HG03457 (cell line): ENCODE measurements at regions not wholly inside any gene's neighbourhood (a gene's known extent, or its start where the extent isn't known, plus 50 kb on each side); places are given as distances from the start of the nearest gene placed in this dataset.

Experiments used
- ATAC-seq: cut with Tn5 transposase; IDR thresholded peaks from one replicate; pipeline ENCODE4 v1.9.1; 2021; ENCODE audit warnings: moderate number of reproducible peaks; ENCODE audit not compliant: unreplicated experiment

DNA sequence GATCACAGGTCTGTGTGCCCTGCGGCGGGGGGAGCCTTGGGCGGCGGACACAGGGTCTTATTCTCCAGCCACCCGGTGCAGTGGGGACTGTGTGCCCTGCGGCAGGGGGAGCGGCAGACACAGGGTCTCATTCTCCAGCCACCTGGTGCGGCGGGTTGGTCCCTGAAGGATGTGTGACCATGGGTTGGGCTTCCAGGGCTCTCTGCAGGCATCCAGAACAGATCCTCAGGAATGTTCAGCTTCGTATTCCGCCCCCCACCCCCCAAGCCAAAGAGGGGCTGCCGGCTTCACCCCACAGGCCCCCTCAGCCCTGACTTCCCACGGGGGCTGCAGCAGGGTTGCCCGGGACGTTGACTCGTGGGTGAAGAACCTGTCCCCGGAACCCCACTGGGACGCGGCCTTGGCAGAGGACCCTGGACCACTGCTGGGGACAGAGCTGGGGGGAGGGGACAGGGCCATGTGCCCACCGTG lies 154.5 kb upstream of the PPP2R2D start:
- no peak for ATAC-seq

GRCh38 chr10:131746785-131747184 lies 154.0 kb upstream of the PPP2R2D start:
- no peak for ATAC-seq

- ATAC-seq: no peak
Observed at GRCh38 chr10:131747251-131747650, 153.6 kb upstream of the PPP2R2D start.

GRCh38 chr10:131747791-131748190 lies 153.0 kb upstream of the PPP2R2D start:
- no peak for ATAC-seq

DNA sequence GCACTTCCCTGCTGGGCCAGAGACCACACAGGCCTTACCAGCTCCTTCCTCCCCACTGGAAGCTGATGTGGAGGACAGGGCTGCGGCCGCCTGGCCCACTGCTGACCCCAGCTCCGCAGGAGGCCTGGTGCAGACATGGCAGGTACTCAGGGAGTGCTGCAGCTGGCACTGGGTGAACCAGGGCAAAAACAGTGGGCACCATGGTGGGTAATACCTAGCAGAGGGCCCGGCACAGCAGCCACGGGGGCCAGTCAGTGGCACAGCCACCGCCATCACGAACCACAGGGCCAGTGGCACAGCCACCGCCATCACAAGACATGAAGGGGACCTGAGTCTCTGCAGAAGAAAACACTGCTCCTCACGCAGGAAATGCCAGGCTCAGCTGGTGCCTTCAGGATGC lies 152.6 kb upstream of the PPP2R2D start:
- no peak for ATAC-seq

GRCh38 chr10:131748831-131749766 lies 151.7 kb upstream of the PPP2R2D start:
- ATAC-seq: no peak

- ATAC-seq: no peak
Observed at GRCh38 chr10:131749767-131750142, 151.1 kb upstream of the PPP2R2D start.

- ATAC-seq: no peak
Observed at GRCh38 chr10:131750171-131750895, 150.5 kb upstream of the PPP2R2D start.

DNA sequence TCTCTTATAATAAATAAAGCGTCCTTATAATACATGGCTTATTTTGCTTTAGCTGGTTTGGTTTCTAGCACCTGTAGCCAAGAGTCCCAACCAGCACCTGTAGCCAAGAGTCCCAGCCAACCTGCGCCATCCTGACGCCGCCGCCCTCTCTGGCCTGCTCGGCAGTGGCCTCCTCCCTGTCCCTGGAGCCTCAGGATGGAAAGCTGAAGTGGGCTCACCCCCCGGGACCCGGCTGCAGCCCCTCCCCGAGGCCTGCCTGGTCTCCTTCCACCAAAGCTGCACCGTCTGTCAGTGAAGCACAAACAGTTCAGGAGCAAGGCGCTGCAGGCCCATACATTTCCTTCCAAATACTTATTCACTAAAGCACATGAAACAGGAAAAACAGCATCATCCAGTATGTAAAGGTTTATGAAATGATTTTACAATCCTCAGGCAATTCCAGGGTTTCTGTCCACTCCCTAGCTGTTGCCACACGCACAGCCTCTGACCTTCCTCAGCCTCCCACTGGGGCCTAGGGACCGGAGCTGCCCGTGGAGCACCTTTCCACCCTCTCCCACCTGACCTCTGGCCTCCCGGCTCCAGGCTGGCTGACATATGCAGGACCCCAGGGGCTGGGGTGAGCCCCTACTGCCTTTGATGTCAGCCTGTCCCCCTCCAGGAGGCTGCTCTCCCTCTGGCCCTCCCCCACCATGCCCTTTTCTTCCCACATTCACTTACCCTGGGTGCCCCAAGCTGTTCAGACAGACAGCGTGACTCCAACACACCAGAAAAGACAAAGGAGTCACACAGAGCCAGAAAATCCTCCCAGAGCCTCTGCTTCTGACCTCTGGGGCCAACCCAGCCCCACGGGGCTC lies 149.6 kb upstream of the PPP2R2D start:
- ATAC-seq: no peak

DNA sequence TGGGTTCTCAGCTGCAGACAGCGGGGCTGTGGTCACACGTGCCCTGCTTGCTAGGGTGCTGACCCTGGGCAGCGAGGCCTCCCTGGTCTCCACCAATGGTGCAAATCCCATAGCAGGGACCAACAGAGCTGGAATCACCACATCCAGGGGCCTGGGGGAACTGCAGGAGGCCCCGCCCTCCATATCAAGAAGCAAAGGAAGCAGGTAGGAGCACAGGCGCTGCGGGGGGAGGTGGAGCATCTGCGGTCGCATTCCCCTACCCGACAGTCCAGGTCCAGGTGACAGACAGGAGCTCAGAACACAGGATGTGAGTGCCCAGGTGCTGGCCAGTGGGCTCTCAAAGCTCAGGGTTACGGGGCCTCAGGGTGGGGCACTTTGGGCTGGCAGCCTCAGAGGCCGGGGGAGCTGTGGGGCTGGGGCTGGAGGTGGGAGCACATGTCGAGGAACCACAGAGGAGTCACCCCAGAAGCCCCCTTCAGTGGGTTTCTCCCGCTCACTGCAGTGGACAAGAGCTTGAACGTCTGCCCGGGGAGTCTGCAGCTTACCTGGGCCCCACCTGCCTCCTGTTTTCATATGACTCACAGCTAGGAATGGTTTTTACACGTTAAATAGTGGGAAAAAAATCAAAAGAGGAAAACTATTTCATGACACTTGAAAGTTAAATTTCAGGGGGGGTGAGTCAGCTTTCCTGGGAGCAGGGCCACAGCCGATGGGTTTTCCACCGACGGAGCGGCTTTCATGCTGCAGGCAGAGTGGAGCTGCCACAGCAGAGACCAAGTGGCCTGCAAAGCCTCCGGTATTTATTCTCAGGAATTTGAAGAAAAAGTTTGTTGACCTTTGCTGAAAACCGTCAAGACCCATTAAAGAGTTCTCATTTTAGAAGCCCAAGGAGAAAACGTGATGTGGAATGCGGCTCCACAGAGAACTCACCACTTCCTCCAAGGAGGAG lies 148.7 kb upstream of the PPP2R2D start:
- ATAC-seq: no peak

DNA sequence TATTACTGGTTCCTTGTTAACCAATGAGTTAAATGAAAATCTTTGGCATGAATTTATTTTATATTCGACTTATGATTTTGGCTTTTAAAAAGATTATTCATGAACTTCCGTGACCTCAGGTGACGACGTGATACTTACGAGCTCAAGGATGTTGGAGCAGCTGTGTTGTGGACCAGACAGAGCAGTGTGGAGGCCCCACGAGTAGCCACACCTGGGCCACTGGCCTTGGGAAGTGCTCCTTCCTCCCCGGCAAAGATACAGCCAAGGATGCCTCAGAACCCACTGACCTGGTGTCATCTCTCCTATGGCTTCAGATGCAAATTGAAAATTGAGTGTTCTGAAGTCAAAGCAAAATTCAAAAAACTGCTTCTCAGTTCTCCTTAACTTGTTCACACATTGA lies 147.5 kb upstream of the PPP2R2D start:
- ATAC-seq: no peak

- ATAC-seq: no peak
Observed at GRCh38 chr10:131755200-131755599, 145.6 kb upstream of the PPP2R2D start.

DNA sequence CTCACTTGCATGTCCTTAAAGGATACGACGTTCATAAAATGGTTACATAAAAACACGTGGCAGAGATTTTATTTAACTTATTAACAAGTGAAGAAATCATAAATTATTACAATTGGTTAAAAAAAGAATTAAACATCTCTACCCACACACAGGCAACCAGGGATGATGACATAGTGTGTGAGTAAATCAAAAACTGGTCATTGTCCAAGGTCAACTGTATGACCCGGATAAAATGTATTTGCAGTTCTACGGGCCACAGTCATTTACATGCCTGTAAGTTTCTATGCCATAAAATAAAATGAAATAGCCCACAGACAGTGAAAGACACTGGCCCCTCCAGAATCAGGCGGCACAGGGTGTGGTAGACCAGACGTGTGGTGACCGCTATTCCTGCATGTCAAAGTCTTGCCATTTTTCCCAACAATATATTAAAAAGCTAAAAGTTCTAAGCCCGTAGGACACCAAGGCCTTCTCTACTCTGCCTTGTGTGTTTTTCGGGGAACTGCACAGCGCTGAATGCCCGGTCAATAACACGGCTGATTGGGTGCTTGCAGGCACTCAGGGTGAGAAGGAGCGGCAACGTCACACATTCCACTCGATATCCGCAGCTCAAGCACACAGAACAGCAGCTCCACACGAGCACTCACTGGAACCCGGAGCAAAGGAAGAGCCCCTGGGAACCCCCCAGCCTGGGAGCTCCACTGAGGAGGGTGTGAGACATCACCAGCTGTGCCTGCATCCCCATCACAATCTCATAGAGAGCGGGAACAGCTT lies 143.3 kb upstream of the PPP2R2D start:
- no peak for ATAC-seq

DNA sequence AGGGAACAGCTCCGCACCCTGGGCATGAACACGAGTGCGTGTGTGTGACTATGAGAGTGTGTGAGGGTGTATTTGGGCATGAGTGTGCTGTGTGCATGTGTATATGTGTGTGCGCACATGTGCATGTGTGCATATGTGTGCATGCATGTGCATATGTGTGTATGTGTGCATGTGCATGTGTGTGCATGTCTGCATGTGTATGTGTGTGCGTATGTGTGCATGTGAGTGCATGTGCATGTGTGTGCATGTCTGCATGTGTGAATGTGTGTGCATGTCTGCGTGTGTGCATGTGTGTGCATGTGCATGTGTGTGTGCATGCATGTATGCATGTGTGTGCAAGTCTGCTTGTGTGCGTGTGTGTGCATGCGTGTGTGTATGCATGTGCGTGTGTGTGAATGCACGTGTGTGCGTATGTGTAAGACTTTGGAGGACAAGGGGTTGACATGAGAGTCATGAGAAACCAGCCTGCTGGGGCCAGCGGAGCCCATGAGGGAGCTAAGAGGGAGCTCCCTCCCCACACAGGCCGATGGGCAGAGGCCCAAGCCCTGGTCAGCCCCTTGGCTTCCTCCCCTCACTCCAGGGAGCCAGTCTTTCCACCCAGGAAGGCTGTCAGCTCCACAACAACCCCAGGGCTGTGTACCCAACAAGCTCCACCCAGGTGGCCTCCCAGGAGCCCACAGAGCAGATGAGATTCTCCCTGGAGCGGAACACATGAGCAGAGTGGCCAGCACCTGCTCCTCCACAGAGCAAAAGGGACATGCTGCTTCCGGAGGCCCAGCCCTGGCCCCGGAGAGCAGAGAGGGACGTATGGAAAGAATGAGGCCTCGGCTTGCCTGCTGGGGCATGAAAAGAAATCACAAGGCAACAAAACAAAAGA lies 142.5 kb upstream of the PPP2R2D start:
- ATAC-seq: no peak

GRCh38 chr10:131758939-131759301 lies 141.9 kb upstream of the PPP2R2D start:
- no peak for ATAC-seq

DNA sequence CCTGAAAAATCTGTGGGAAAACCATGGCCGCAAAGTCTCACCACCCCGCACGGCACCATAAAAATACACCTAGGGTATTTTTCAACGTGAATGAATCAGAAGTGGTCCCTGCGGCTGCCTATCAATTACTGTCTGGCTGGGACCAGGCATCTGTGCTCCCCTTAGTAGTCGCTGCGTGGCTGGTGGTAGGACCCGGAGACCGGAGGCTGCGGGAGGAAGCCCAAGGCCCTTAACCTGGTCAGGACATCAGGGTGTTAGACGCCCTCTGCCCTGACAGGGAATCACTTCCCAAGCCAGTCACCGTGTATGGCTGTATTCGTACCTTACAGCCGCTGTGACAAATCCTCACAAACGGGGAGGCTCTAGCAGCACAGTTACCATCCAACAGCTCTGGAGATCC lies 141.5 kb upstream of the PPP2R2D start:
- ATAC-seq: no peak

DNA sequence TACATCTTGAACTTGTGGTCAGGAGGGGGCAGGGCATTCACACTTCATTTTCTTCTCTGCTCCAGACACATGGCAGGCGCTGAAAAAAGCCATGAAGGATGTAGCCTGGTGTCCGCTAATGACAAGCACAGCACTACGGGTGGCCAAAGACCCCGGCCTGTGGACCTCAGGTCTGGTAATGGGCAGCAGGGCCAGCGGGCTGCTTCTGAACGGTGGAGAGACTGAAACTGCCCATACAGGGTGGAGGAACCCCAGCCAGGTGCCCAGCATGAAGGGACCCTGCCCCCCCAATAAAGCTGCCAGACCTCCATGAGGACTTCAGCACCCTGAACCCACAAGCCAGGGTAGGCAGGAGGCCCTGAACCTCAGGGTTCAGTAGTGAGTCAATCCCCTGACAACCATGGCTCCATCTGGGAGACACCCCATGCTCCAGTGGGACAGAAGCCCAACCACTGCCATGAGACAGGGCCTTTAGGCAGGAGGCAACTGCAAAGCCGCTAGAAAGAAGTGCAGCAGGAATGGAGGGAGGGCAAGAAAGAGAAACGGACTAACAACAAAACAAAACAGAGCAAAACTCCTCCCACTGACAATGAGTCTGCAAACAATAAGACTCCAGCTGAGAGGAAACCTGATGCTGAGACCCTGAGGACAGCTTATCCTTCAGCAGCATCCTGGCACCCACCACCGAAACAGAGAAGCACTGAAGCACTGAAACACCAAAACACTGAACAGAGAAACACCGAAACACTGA lies 140.2 kb upstream of the PPP2R2D start:
- ATAC-seq: no peak
